Kidney epithelial cell (primary cell): ENCODE measurements at regions not wholly inside any gene's neighbourhood (a gene's known extent, or its start where the extent isn't known, plus 50 kb on each side); places are given as distances from the start of the nearest gene placed in this dataset.
A peak's percentile ranks its signal among the peaks of the same experiment; 100 is the strongest.

ENCODE experiments used
- DNase-seq: peaks from one replicate; pipeline ENCODE4 v3.0.0-alpha.2; 2010; ENCODE audit warnings: low read depth
- H3K27me3 ChIP-seq: 2 replicates; pipeline ENCODE4 v1.6.0; 2011; ENCODE audit warnings: low read length; ENCODE audit not compliant: control insufficient read depth, insufficient read depth
- H3K36me3 ChIP-seq: 2 replicates; pipeline ENCODE4 v1.5.1; 2011; ENCODE audit warnings: low read length; ENCODE audit not compliant: control insufficient read depth, insufficient read depth
- H3K4me3 ChIP-seq: 2 replicates; pipeline ENCODE4 v1.5.1; 2011; ENCODE audit warnings: low read depth, mild to moderate bottlenecking, control low read depth, low read length
- CTCF ChIP-seq: IDR thresholded peaks from 2 replicates; pipeline ENCODE4 v1.5.1; 2011; ENCODE audit warnings: mild to moderate bottlenecking, moderate library complexity, low read length, control low read depth, inconsistent platforms; ENCODE audit not compliant: insufficient read depth, poor library complexity, severe bottlenecking

GRCh38 chr6:126107475-126108166 lies 121.3 kb downstream of the TRMT11 start:
- Histone ChIP-seq H3K4me3 (no peak overlapping the region), H3K36me3 (no peaks in the 10 kb centered on the region), H3K27me3 (no peaks in the 10 kb centered on the region)
- TF ChIP-seq CTCF = no peak
- DNase-seq = no peak

- TF ChIP-seq CTCF = no peak
- H3K36me3 ChIP-seq = no peaks in the 10 kb centered on the region
- no peaks in the 10 kb centered on the region for H3K27me3 ChIP-seq
- no peak for DNase-seq
- H3K4me3 ChIP-seq = no peak overlapping the region
Measured at GRCh38 chr6:126110512-126111270, 124.4 kb downstream of the TRMT11 start.

- no peaks in the 10 kb centered on the region for H3K27me3 ChIP-seq
- no peak overlapping the region for H3K4me3 ChIP-seq
- no peaks in the 10 kb centered on the region for H3K36me3 ChIP-seq
- no peak for TF ChIP-seq CTCF
- DNase-seq = no peak
Measured at GRCh38 chr6:126111327-126111726, 125.0 kb downstream of the TRMT11 start.

GRCh38 chr6:126112171-126112632 lies 125.9 kb downstream of the TRMT11 start:
- H3K4me3 ChIP-seq = no peak overlapping the region
- TF ChIP-seq CTCF = no peak
- H3K36me3 ChIP-seq = no peaks in the 10 kb centered on the region
- no peaks in the 10 kb centered on the region for H3K27me3 ChIP-seq
- DNase-seq = peak; percentile 4

GRCh38 chr6:126113261-126113660 lies 126.9 kb downstream of the TRMT11 start:
- no peak for DNase-seq
- no peak for TF ChIP-seq CTCF
- Histone ChIP-seq H3K27me3 (no peaks in the 10 kb centered on the region), H3K36me3 (no peaks in the 10 kb centered on the region), H3K4me3 (no peak overlapping the region)
